ENCODE measurements at regions not wholly inside any gene's neighbourhood (a gene's known extent, or its start where the extent isn't known, plus 50 kb on each side); places are given as distances from the start of the nearest gene placed in this dataset.

DNA sequence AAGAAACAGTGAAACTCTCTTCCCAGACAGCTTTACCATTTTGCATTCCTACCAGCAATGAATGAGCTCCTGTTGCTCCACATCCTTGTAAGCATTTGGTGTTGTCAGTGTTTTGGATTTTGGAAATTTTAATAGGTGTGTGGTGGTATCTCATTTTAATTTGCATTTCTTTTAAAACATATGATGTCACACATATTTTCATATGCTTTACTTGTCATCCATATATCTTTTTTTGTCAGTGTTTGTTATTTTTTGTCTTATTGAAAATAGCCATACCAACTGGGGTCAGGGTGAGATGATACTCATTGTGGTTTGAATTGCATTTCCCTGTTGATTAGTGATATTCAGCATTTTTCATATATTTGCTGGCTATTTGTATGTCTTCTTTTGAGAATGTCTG is 119.5 kb upstream of the FOXA2 start:
- DNase-seq (ENCODE audit: low read depth, low spot score) (no peak), FAIRE-seq (no peak)
- intact Hi-C loops (cut with micrococcal nuclease), result no loop called here
- Histone ChIP-seq H3K9ac (replicated peaks; ENCODE audit: extremely low read depth, insufficient read depth, low read length) (no peak overlapping the region), H2AFZ (ENCODE audit: low read depth, low read length) (no peak overlapping the region), H3K4me1 (ENCODE audit: control insufficient read depth, extremely low read depth, insufficient read depth, low read length) (peaks cover 3% of the 10 kb centered on the region), H3K4me3 (replicated peaks in 1 of 3; ENCODE audit: insufficient read depth in 1 of 3, low read depth in 1 of 3, low read length in 3 of 3) (no peak overlapping the region), H4K20me1 (replicated peaks; ENCODE audit: control insufficient read depth, extremely low read depth, insufficient read depth, low read length) (no peaks in the 10 kb centered on the region), H3K27ac (ENCODE audit: insufficient read depth, low read depth, low read length) (no peak overlapping the region), H3K79me2 (ENCODE audit: control insufficient read depth, insufficient read depth, low read length) (no peaks in the 10 kb centered on the region), H3K27me3 (ENCODE audit: control insufficient read depth in 2 of 2, insufficient read depth in 2 of 2, low read length in 2 of 2) (no peaks in the 10 kb centered on the region), H3K9me3 (replicated peaks; ENCODE audit: control insufficient read depth, insufficient read depth, low read length) (no peaks in the 10 kb centered on the region), H3K9me1 (replicated peaks; ENCODE audit: control insufficient read depth, extremely low read depth, insufficient read depth, low read length) (no peaks in the 10 kb centered on the region), H3K36me3 (ENCODE audit: control insufficient read depth in 2 of 2, extremely low read depth in 1 of 2, insufficient read depth in 2 of 2, low read length in 2 of 2) (no peaks in the 10 kb centered on the region), H3K4me2 (ENCODE audit: insufficient read depth, low read length) (no peak overlapping the region)
- dilution Hi-C loops (cut with MboI; ENCODE audit: extremely low pct_ligation_motif_present, low sequenced_read_pairs), result no loop called here
- ChIA-PET CTCF (interaction anchor here (1.0 kb wide), 1 partner anchor 347 kb away, joined by 3 read pairs; no protein-coding TSS in a partner anchor), POLR2A (no interaction called here)
- TF ChIP-seq POLR2AphosphoS5 (IDR thresholded peaks at IDR 0.05; ENCODE audit: insufficient read depth, low read depth, low read length), result no peak
- TF ChIP-seq FOS (IDR thresholded peaks at IDR 0.05; ENCODE audit: borderline replicate concordance, insufficient read depth, low read length), result no peak
- TF ChIP-seq, protein P1, sequence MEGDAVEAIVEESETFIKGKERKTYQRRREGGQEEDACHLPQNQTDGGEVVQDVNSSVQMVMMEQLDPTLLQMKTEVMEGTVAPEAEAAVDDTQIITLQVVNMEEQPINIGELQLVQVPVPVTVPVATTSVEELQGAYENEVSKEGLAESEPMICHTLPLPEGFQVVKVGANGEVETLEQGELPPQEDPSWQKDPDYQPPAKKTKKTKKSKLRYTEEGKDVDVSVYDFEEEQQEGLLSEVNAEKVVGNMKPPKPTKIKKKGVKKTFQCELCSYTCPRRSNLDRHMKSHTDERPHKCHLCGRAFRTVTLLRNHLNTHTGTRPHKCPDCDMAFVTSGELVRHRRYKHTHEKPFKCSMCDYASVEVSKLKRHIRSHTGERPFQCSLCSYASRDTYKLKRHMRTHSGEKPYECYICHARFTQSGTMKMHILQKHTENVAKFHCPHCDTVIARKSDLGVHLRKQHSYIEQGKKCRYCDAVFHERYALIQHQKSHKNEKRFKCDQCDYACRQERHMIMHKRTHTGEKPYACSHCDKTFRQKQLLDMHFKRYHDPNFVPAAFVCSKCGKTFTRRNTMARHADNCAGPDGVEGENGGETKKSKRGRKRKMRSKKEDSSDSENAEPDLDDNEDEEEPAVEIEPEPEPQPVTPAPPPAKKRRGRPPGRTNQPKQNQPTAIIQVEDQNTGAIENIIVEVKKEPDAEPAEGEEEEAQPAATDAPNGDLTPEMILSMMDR (IDR thresholded peaks at IDR 0.05; ENCODE audit: extremely low read depth in 1 of 2, insufficient read depth in 1 of 2, low read depth in 1 of 2, low read length in 2 of 2), result no peak
- TF ChIP-seq, protein P2, sequence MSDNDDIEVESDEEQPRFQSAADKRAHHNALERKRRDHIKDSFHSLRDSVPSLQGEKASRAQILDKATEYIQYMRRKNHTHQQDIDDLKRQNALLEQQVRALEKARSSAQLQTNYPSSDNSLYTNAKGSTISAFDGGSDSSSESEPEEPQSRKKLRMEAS (IDR thresholded peaks at IDR 0.05; ENCODE audit: insufficient read depth, insufficient read length), result no peak
- no peak for TF ChIP-seq EZH2 (IDR thresholded peaks at IDR 0.05; ENCODE audit: borderline replicate concordance, low read depth, low read length, severe bottlenecking)
- no peak for TF ChIP-seq POLR2A (IDR thresholded peaks at IDR 0.05; ENCODE audit: low read depth, low read length)
- TF ChIP-seq MYC (IDR thresholded peaks at IDR 0.05; ENCODE audit: low read depth, low read length), result no peak
- BruUV-seq (replicated peaks), result no TSS peak

Data from endothelial cell of umbilical vein (primary cell).